WTC11 (cell line): ENCODE measurements at regions not wholly inside any gene's neighbourhood (a gene's known extent, or its start where the extent isn't known, plus 50 kb on each side); places are given as distances from the start of the nearest gene placed in this dataset.

Experiments used
- ATAC-seq: fragments of 200-7000 bp; cut with Tn5 transposase; 2 replicates; pipeline ENCODE4 v1.10.0; 2021; ENCODE audit warnings: mild to moderate bottlenecking, moderate library complexity
- CTCF ChIA-PET: fragments of 300-600 bp; sonication (Branson Sonifier 250); formaldehyde crosslinking; loops from one replicate; lab custom pipeline; 2021; ENCODE audit warnings: antibody characterized with exemption; lab: Charles Lee
- POLR2A ChIA-PET: fragments of 350-600 bp; sonication (Branson Sonifier 250); formaldehyde crosslinking; loops from one replicate; lab custom pipeline; 2021; ENCODE audit warnings: antibody characterized with exemption; lab: Charles Lee
- DNase-seq: peaks from one replicate; pipeline ENCODE4 v3.0.0; 2021; ENCODE audit warnings: low spot score
- H3K27ac Mint-ChIP-seq: 2 replicates; pipeline ENCODE4 v1.8.0; 2021; ENCODE audit warnings: mixed read lengths
- H3K27me3 Mint-ChIP-seq: 2 replicates; pipeline ENCODE4 v1.8.0; 2021; ENCODE audit warnings: low read depth, mild to moderate bottlenecking, moderate library complexity, mixed read lengths
- H3K36me3 Mint-ChIP-seq: 2 replicates; pipeline ENCODE4 v1.8.0; 2021; ENCODE audit warnings: mixed read lengths
- H3K4me1 Mint-ChIP-seq: 2 replicates; pipeline ENCODE4 v1.8.0; 2022; ENCODE audit warnings: mixed read lengths
- H3K4me3 Mint-ChIP-seq: 2 replicates; pipeline ENCODE4 v1.8.0; 2021; ENCODE audit warnings: mild to moderate bottlenecking, moderate library complexity, mixed read lengths
- H3K9me3 Mint-ChIP-seq: 2 replicates; pipeline ENCODE4 v1.8.0; 2021; ENCODE audit warnings: mixed read lengths
- ARID4B ChIP-seq: sonication (generic); formaldehyde crosslinking; IDR thresholded peaks from 2 replicates; pipeline ENCODE4 v1.8.0; 2023; ENCODE audit warnings: missing genetic modification reagents, mild to moderate bottlenecking, borderline replicate concordance
- ATF2 ChIP-seq: sonication (generic); formaldehyde crosslinking; IDR thresholded peaks from 2 replicates; pipeline ENCODE4 v1.8.1; 2022; ENCODE audit warnings: low read depth, missing genetic modification reagents, borderline replicate concordance
- ATF3 ChIP-seq: sonication (generic); formaldehyde crosslinking; conservative IDR thresholded peaks from 2 replicates; pipeline ENCODE4 v1.8.1; 2022; ENCODE audit warnings: mild to moderate bottlenecking, missing genetic modification reagents
- ESRRA ChIP-seq: sonication (generic); formaldehyde crosslinking; IDR thresholded peaks from 2 replicates; pipeline ENCODE4 v1.8.1; 2022; ENCODE audit warnings: mild to moderate bottlenecking, missing genetic modification reagents, borderline replicate concordance
- ETV6 ChIP-seq: sonication (generic); formaldehyde crosslinking; IDR thresholded peaks from 2 replicates; pipeline ENCODE4 v1.8.1; 2022; ENCODE audit warnings: mild to moderate bottlenecking, missing genetic modification reagents
- KAT7 ChIP-seq: sonication (generic); formaldehyde crosslinking; IDR thresholded peaks from 2 replicates; pipeline ENCODE4 v1.8.1; 2023; ENCODE audit warnings: missing genetic modification reagents, mild to moderate bottlenecking, borderline replicate concordance
- NFATC4 ChIP-seq: fragments of 250-450 bp; sonication (Bioruptor Pico); IDR thresholded peaks from 2 replicates; pipeline ENCODE4 v1.9.0; 2021; ENCODE audit warnings: mild to moderate bottlenecking
- NFYB ChIP-seq: sonication (generic); formaldehyde crosslinking; conservative IDR thresholded peaks from 2 replicates; pipeline ENCODE4 v1.8.0; 2022; ENCODE audit warnings: low read depth, missing genetic modification reagents
- NR3C1 ChIP-seq: sonication (generic); formaldehyde crosslinking; conservative IDR thresholded peaks from 2 replicates; pipeline ENCODE4 v1.8.1; 2023; ENCODE audit warnings: low read depth, mild to moderate bottlenecking, missing genetic modification reagents
- SP1 ChIP-seq: sonication (generic); formaldehyde crosslinking; conservative IDR thresholded peaks from 2 replicates; pipeline ENCODE4 v1.8.1; 2022; ENCODE audit warnings: missing genetic modification reagents
- TEAD1 ChIP-seq: sonication (generic); formaldehyde crosslinking; IDR thresholded peaks from 2 replicates; pipeline ENCODE4 v1.8.0; 2022; ENCODE audit warnings: mild to moderate bottlenecking, missing genetic modification reagents
- TEAD4 ChIP-seq: sonication (generic); formaldehyde crosslinking; IDR thresholded peaks from 2 replicates; pipeline ENCODE4 v1.8.0; 2022; ENCODE audit warnings: mild to moderate bottlenecking, missing genetic modification reagents
- ZBTB43 ChIP-seq: sonication (generic); formaldehyde crosslinking; IDR thresholded peaks from 2 replicates; pipeline ENCODE4 v1.8.1; 2023; ENCODE audit warnings: mild to moderate bottlenecking, missing genetic modification reagents
- ZMAT4 ChIP-seq: fragments of 250-450 bp; sonication (Bioruptor Pico); IDR thresholded peaks from 2 replicates; pipeline ENCODE4 v1.9.0; 2021; ENCODE audit warnings: mild to moderate bottlenecking
- ZNF138 ChIP-seq: sonication (generic); formaldehyde crosslinking; conservative IDR thresholded peaks from 2 replicates; pipeline ENCODE4 v1.8.1; 2022; ENCODE audit warnings: mild to moderate bottlenecking, moderate library complexity, missing genetic modification reagents
- ZNF263 ChIP-seq: sonication (generic); formaldehyde crosslinking; IDR thresholded peaks from 2 replicates; pipeline ENCODE4 v1.8.1; 2022; ENCODE audit warnings: low read depth, mild to moderate bottlenecking, moderate library complexity, missing genetic modification reagents
- ZNF425 ChIP-seq: fragments of 250-450 bp; sonication (Bioruptor Pico); conservative IDR thresholded peaks from 2 replicates; pipeline ENCODE4 v1.9.0; 2021; ENCODE audit warnings: mild to moderate bottlenecking
- ZNF671 ChIP-seq: fragments of 250-450 bp; sonication (Bioruptor Pico); IDR thresholded peaks from 2 replicates; pipeline ENCODE4 v1.8.0; 2021; ENCODE audit warnings: mild to moderate bottlenecking

GRCh38 chr3:24832891-24833290 lies 338.2 kb upstream of the THRB start:
- no peaks in the 10 kb centered on the region for H3K9me3 Mint-ChIP-seq
- no peak overlapping the region for H3K4me3 Mint-ChIP-seq
- ChIA-PET CTCF (no interaction called here), POLR2A (interaction anchor here (0.7 kb wide), 1 partner anchor 1094 kb away, joined by 3 read pairs; no protein-coding TSS in a partner anchor)
- no peak for TF ChIP-seq ZNF671 (CRISPR knock-in tag)
- TF ChIP-seq ATF3 (CRISPR knock-in tag) = no peak
- TF ChIP-seq KAT7 (CRISPR knock-in tag) = no peak
- no peak for TF ChIP-seq ESRRA (CRISPR knock-in tag)
- TF ChIP-seq ZBTB43 = no peak
- TF ChIP-seq NR3C1 = no peak
- no peak for TF ChIP-seq NFYB (CRISPR knock-in tag)
- no peak for TF ChIP-seq ZNF425 (CRISPR knock-in tag)
- no peak for TF ChIP-seq ATF2 (CRISPR knock-in tag)
- no peak for TF ChIP-seq NFATC4
- no peak for TF ChIP-seq ZNF263 (CRISPR knock-in tag)
- no peak for TF ChIP-seq ZMAT4 (CRISPR knock-in tag)
- no peak for TF ChIP-seq ARID4B (CRISPR knock-in tag)
- TF ChIP-seq SP1 = no peak
- DNase-seq (no peak), ATAC-seq (no peak)
- no peak overlapping the region for H3K27ac Mint-ChIP-seq
- H3K27me3 Mint-ChIP-seq = peaks cover 49% of the 10 kb centered on the region
- peaks cover 8% of the 10 kb centered on the region for H3K4me1 Mint-ChIP-seq
- H3K36me3 Mint-ChIP-seq = no peaks in the 10 kb centered on the region

- Mint-ChIP-seq H3K27ac (no peak overlapping the region), H3K27me3 (peaks cover 34% of the 10 kb centered on the region), H3K4me3 (no peak overlapping the region), H3K4me1 (peaks cover 8% of the 10 kb centered on the region), H3K36me3 (no peaks in the 10 kb centered on the region), H3K9me3 (no peaks in the 10 kb centered on the region)
- ChIA-PET CTCF (no interaction called here), POLR2A (no interaction called here)
- no peak for ATAC-seq
- no peak for DNase-seq
- TF ChIP-seq TEAD1 (CRISPR knock-in tag) (no peak), TEAD4 (CRISPR knock-in tag) (no peak), ZNF138 (CRISPR knock-in tag) (no peak), ETV6 (CRISPR knock-in tag) (no peak)
These were observed 339.8 kb upstream of the THRB start for GRCh38 chr3:24834442-24834841.
